HFF-Myc (cell line): ENCODE measurements at regions not wholly inside any gene's neighbourhood (a gene's known extent, or its start where the extent isn't known, plus 50 kb on each side); places are given as distances from the start of the nearest gene placed in this dataset.
"Not testable (repeated sequence)": the region's sequence is repeated elsewhere in the genome, so short reads cannot be mapped to it uniquely, and the experiment has no call there.

Experiments
- DNase-seq: peaks from one replicate; pipeline ENCODE4 v3.0.0-alpha.2; 2011; ENCODE audit warnings: low read depth; ENCODE audit errors: extremely low read depth
- H3K4me3 ChIP-seq: replicated peaks from 2 replicates; pipeline ENCODE4 v1.5.1; 2011; ENCODE audit warnings: low read depth, mild to moderate bottlenecking, control low read depth, low read length
- CTCF ChIP-seq: IDR thresholded peaks from 2 replicates; pipeline ENCODE4 v1.5.1; 2012; ENCODE audit warnings: mild to moderate bottlenecking, low read depth, low read length, control low read depth; ENCODE audit errors: missing control alignments

GRCh38 chr17:27199948-27200347 lies 94.0 kb upstream of the WSB1 start:
- no peak for TF ChIP-seq CTCF
- H3K4me3 ChIP-seq: no peak overlapping the region
- no peak for DNase-seq

GRCh38 chr17:27200476-27200875 lies 93.4 kb upstream of the WSB1 start:
- DNase-seq: no peak
- H3K4me3 ChIP-seq: no peak overlapping the region
- no peak for TF ChIP-seq CTCF

GRCh38 chr17:27203241-27203640 lies 90.7 kb upstream of the WSB1 start:
- DNase-seq: no peak
- no peak overlapping the region for H3K4me3 ChIP-seq
- TF ChIP-seq CTCF: no peak

GRCh38 chr17:27206447-27206846 lies 87.5 kb upstream of the WSB1 start:
- peak; percentile 29 for TF ChIP-seq CTCF

GRCh38 chr17:27207073-27207513 lies 86.8 kb upstream of the WSB1 start:
- H3K4me3 ChIP-seq: no peak overlapping the region
- DNase-seq: no peak
- no peak for TF ChIP-seq CTCF

More at GRCh38 chr17:27206447-27206846, 87.5 kb upstream of the WSB1 start:
- no peak for DNase-seq
- no peak overlapping the region for H3K4me3 ChIP-seq

GRCh38 chr17:27208370-27208769 lies 85.5 kb upstream of the WSB1 start:
- H3K4me3 ChIP-seq: not testable (repeated sequence)

GRCh38 chr17:27209316-27209715 lies 84.6 kb upstream of the WSB1 start:
- DNase-seq: no peak
- TF ChIP-seq CTCF: no peak
- H3K4me3 ChIP-seq: no peak overlapping the region

More at GRCh38 chr17:27208370-27208769, 85.5 kb upstream of the WSB1 start:
- not testable (repeated sequence) for DNase-seq

GRCh38 chr17:27210809-27211208 lies 83.1 kb upstream of the WSB1 start:
- DNase-seq, H3K4me3 ChIP-seq: not testable (repeated sequence)
